22Rv1 (cell line): ENCODE measurements at regions not wholly inside any gene's neighbourhood (a gene's known extent, or its start where the extent isn't known, plus 50 kb on each side); places are given as distances from the start of the nearest gene placed in this dataset.

Experiments used
- CTCF ChIP-seq: fragments of 450-650 bp; IDR thresholded peaks from 2 replicates; pipeline ENCODE4 v1.5.1; 2017; ENCODE audit warnings: mild to moderate bottlenecking
- ZFX ChIP-seq: fragments of 450-650 bp; IDR thresholded peaks from 2 replicates; pipeline ENCODE4 v1.6.1; 2017; ENCODE audit warnings: antibody characterized with exemption, borderline replicate concordance

DNA sequence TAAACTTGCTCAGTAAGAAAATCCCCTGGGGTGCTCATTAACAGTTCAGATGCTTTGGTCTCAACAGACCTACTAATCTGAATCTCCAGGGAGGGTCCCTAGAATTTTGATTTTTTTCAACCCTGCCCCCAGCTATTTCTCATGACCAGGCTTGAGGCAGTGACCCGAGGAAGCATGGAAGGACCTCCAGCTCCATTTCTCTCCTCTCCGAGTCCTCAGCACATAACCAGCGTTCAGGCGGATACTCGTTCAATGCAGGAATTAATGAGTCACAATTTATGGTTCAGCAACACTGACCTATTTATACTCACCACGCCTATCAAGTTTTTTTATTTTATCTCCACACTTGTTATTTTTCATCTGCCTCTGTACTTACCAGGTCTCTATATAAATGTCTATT is 369.2 kb upstream of the CDH4 start:
- TF ChIP-seq ZFX (no peak), CTCF (no peak)
